Activated naive CD4-positive, alpha-beta T cell treated with anti-CD3 and anti-CD28 coated beads for 36 hours (primary cell): ENCODE measurements at regions not wholly inside any gene's neighbourhood (a gene's known extent, or its start where the extent isn't known, plus 50 kb on each side); places are given as distances from the start of the nearest gene placed in this dataset.

Experiments
- CTCF ChIA-PET: fragments of 350-600 bp; sonication (Branson Sonifier 250); formaldehyde crosslinking; loops from one replicate; lab custom pipeline; 2021; ENCODE audit warnings: antibody characterized with exemption; lab: Charles Lee
- DNase-seq: peaks from one replicate; pipeline ENCODE4 v3.0.0-alpha.2; 2020
- H3K27ac Mint-ChIP-seq: one replicate; pipeline ENCODE4 v1.8.0; 2021; ENCODE audit warnings: mild to moderate bottlenecking, mixed read lengths
- H3K27me3 Mint-ChIP-seq: one replicate; pipeline ENCODE4 v1.8.0; 2021; ENCODE audit warnings: low read depth, mixed read lengths
- H3K36me3 Mint-ChIP-seq: one replicate; pipeline ENCODE4 v1.8.0; 2021; ENCODE audit warnings: low read depth, mixed read lengths
- H3K4me1 Mint-ChIP-seq: one replicate; pipeline ENCODE4 v1.8.0; 2021; ENCODE audit warnings: low read depth, mixed read lengths
- H3K4me3 Mint-ChIP-seq: one replicate; pipeline ENCODE4 v1.8.0; 2021; ENCODE audit warnings: mild to moderate bottlenecking, moderate library complexity, mixed read lengths
- H3K9me3 Mint-ChIP-seq: one replicate; pipeline ENCODE4 v1.8.0; 2021; ENCODE audit warnings: mixed read lengths
- intact Hi-C: fragments of 100-400 bp; cut with micrococcal nuclease; formaldehyde crosslinking; loops from one replicate; pipeline ENCODE4 v1.15.1; 2023

GRCh38 chr9:106724566-106724965 lies 138.4 kb upstream of the ZNF462 start:
- Mint-ChIP-seq H3K9me3 (peaks cover under 1% of the 10 kb centered on the region), H3K4me3 (no peak overlapping the region), H3K27me3 (no peaks in the 10 kb centered on the region), H3K36me3 (no peaks in the 10 kb centered on the region), H3K4me1 (no peaks in the 10 kb centered on the region), H3K27ac (no peak overlapping the region)
- CTCF ChIA-PET, result no interaction called here
- DNase-seq, result no peak
- intact Hi-C loops, result no loop called here

- no peaks in the 10 kb centered on the region for H3K27me3 Mint-ChIP-seq
- CTCF ChIA-PET, result interaction anchor here (0.6 kb wide), 1 partner anchor 582 kb away, joined by 3 read pairs; no protein-coding TSS in a partner anchor
- H3K36me3 Mint-ChIP-seq, result no peaks in the 10 kb centered on the region
- no peak for DNase-seq
- no peak overlapping the region for H3K4me3 Mint-ChIP-seq
- intact Hi-C loops, result no loop called here
- no peak overlapping the region for H3K27ac Mint-ChIP-seq
- H3K9me3 Mint-ChIP-seq, result peaks cover 2% of the 10 kb centered on the region
- H3K4me1 Mint-ChIP-seq, result no peaks in the 10 kb centered on the region
These were observed 136.7 kb upstream of the ZNF462 start for GRCh38 chr9:106726070-106726815.

GRCh38 chr9:106727969-106728368 lies 135.0 kb upstream of the ZNF462 start:
- Mint-ChIP-seq H3K9me3 (peaks cover 2% of the 10 kb centered on the region), H3K36me3 (no peaks in the 10 kb centered on the region), H3K27me3 (no peaks in the 10 kb centered on the region), H3K4me1 (no peaks in the 10 kb centered on the region), H3K27ac (no peak overlapping the region), H3K4me3 (no peak overlapping the region)
- intact Hi-C loops, result no loop called here
- CTCF ChIA-PET, result no interaction called here
- DNase-seq, result no peak

GRCh38 chr9:106728860-106729259 lies 134.1 kb upstream of the ZNF462 start:
- Mint-ChIP-seq H3K4me3 (no peak overlapping the region), H3K4me1 (no peaks in the 10 kb centered on the region), H3K27ac (no peak overlapping the region), H3K36me3 (no peaks in the 10 kb centered on the region), H3K27me3 (no peaks in the 10 kb centered on the region), H3K9me3 (peaks cover 2% of the 10 kb centered on the region)
- CTCF ChIA-PET, result no interaction called here
- DNase-seq, result no peak
- intact Hi-C loops, result no loop called here

- Mint-ChIP-seq H3K9me3 (peaks cover 4% of the 10 kb centered on the region), H3K27me3 (no peaks in the 10 kb centered on the region), H3K27ac (no peak overlapping the region), H3K4me1 (no peaks in the 10 kb centered on the region), H3K36me3 (no peaks in the 10 kb centered on the region), H3K4me3 (no peak overlapping the region)
- DNase-seq, result no peak
- intact Hi-C loops, result no loop called here
- CTCF ChIA-PET, result no interaction called here
These were observed 131.1 kb upstream of the ZNF462 start for GRCh38 chr9:106731910-106732309.

- Mint-ChIP-seq H3K4me3 (no peak overlapping the region), H3K9me3 (peaks cover 4% of the 10 kb centered on the region), H3K27ac (no peak overlapping the region), H3K27me3 (no peaks in the 10 kb centered on the region), H3K4me1 (no peaks in the 10 kb centered on the region), H3K36me3 (no peaks in the 10 kb centered on the region)
- no peak for DNase-seq
- intact Hi-C loops, result no loop called here
- CTCF ChIA-PET, result no interaction called here
These were observed 129.1 kb upstream of the ZNF462 start for GRCh38 chr9:106733828-106734380.

- no peak for DNase-seq
- H3K27ac Mint-ChIP-seq, result no peak overlapping the region
- intact Hi-C loops, result no loop called here
- CTCF ChIA-PET, result no interaction called here
- H3K27me3 Mint-ChIP-seq, result no peaks in the 10 kb centered on the region
- no peak overlapping the region for H3K4me3 Mint-ChIP-seq
- no peaks in the 10 kb centered on the region for H3K36me3 Mint-ChIP-seq
- H3K4me1 Mint-ChIP-seq, result no peaks in the 10 kb centered on the region
- peaks cover 3% of the 10 kb centered on the region for H3K9me3 Mint-ChIP-seq
These were observed 125.5 kb upstream of the ZNF462 start for GRCh38 chr9:106737516-106737915.

- intact Hi-C loops, result no loop called here
- CTCF ChIA-PET, result no interaction called here
- Mint-ChIP-seq H3K27ac (no peak overlapping the region), H3K9me3 (peaks cover 3% of the 10 kb centered on the region), H3K4me1 (no peaks in the 10 kb centered on the region), H3K27me3 (no peaks in the 10 kb centered on the region), H3K4me3 (no peak overlapping the region), H3K36me3 (no peaks in the 10 kb centered on the region)
- DNase-seq, result no peak
These were observed 124.9 kb upstream of the ZNF462 start for GRCh38 chr9:106738109-106738508.

GRCh38 chr9:106745457-106745856 lies 117.5 kb upstream of the ZNF462 start:
- H3K4me1 Mint-ChIP-seq, result no peaks in the 10 kb centered on the region

GRCh38 chr9:106745876-106746275 lies 117.1 kb upstream of the ZNF462 start:
- intact Hi-C loops, result no loop called here
- CTCF ChIA-PET, result no interaction called here
- DNase-seq, result no peak
- Mint-ChIP-seq H3K4me3 (no peak overlapping the region), H3K4me1 (no peaks in the 10 kb centered on the region), H3K27me3 (no peaks in the 10 kb centered on the region), H3K36me3 (no peaks in the 10 kb centered on the region), H3K27ac (no peak overlapping the region), H3K9me3 (peaks cover 3% of the 10 kb centered on the region)

More at GRCh38 chr9:106745457-106745856, 117.5 kb upstream of the ZNF462 start:
- Mint-ChIP-seq H3K27me3 (no peaks in the 10 kb centered on the region), H3K27ac (no peak overlapping the region), H3K4me3 (no peak overlapping the region), H3K9me3 (peaks cover 3% of the 10 kb centered on the region), H3K36me3 (no peaks in the 10 kb centered on the region)
- no peak for DNase-seq
- intact Hi-C loops, result no loop called here
- CTCF ChIA-PET, result no interaction called here

- H3K27me3 Mint-ChIP-seq, result no peaks in the 10 kb centered on the region
- no peaks in the 10 kb centered on the region for H3K4me1 Mint-ChIP-seq
- intact Hi-C loops, result no loop called here
- CTCF ChIA-PET, result no interaction called here
- H3K4me3 Mint-ChIP-seq, result no peak overlapping the region
- H3K27ac Mint-ChIP-seq, result no peak overlapping the region
- H3K36me3 Mint-ChIP-seq, result no peaks in the 10 kb centered on the region
- no peaks in the 10 kb centered on the region for H3K9me3 Mint-ChIP-seq
- DNase-seq, result no peak
These were observed 111.3 kb upstream of the ZNF462 start for GRCh38 chr9:106751681-106752080.

- intact Hi-C loops, result no loop called here
- no peak for DNase-seq
- H3K27ac Mint-ChIP-seq, result no peak overlapping the region
- CTCF ChIA-PET, result no interaction called here
- H3K27me3 Mint-ChIP-seq, result no peaks in the 10 kb centered on the region
- no peaks in the 10 kb centered on the region for H3K9me3 Mint-ChIP-seq
- H3K4me3 Mint-ChIP-seq, result no peak overlapping the region
- H3K4me1 Mint-ChIP-seq, result no peaks in the 10 kb centered on the region
- no peaks in the 10 kb centered on the region for H3K36me3 Mint-ChIP-seq
These were observed 110.4 kb upstream of the ZNF462 start for GRCh38 chr9:106752581-106752980.

GRCh38 chr9:106753155-106753671 lies 109.8 kb upstream of the ZNF462 start:
- H3K27ac Mint-ChIP-seq, result no peak overlapping the region

More at GRCh38 chr9:106753155-106753671, 109.8 kb upstream of the ZNF462 start:
- peak; percentile 27 for DNase-seq
- intact Hi-C loops, result no loop called here
- no peaks in the 10 kb centered on the region for H3K9me3 Mint-ChIP-seq
- H3K36me3 Mint-ChIP-seq, result no peaks in the 10 kb centered on the region
- H3K4me1 Mint-ChIP-seq, result no peaks in the 10 kb centered on the region
- H3K27me3 Mint-ChIP-seq, result no peaks in the 10 kb centered on the region
- H3K4me3 Mint-ChIP-seq, result no peak overlapping the region
- CTCF ChIA-PET, result no interaction called here
